ENCODE measurements at regions not wholly inside any gene's neighbourhood (a gene's known extent, or its start where the extent isn't known, plus 50 kb on each side); places are given as distances from the start of the nearest gene placed in this dataset.

GRCh38 chr1:242876030-242876429, 351.5 kb upstream of the PLD5 start:
- no peaks in the 10 kb centered on the region for H3K4me1 ChIP-seq (ENCODE audit: control insufficient read depth, extremely low read depth, insufficient read depth, low read length)
- no peak overlapping the region for H2AFZ ChIP-seq (ENCODE audit: control insufficient read depth, low read length)
- H3K36me3 ChIP-seq (ENCODE audit: control insufficient read depth in 2 of 2, extremely low read depth in 1 of 2, insufficient read depth in 2 of 2, low read length in 2 of 2) = no peaks in the 10 kb centered on the region
- no peak overlapping the region for H3K9ac ChIP-seq (ENCODE audit: control insufficient read depth, extremely low read depth, insufficient read depth, low read length)
- no peak overlapping the region for H3K4me2 ChIP-seq (ENCODE audit: control insufficient read depth, extremely low read depth, insufficient read depth, low read depth, low read length)
- H3K9me1 ChIP-seq (ENCODE audit: control insufficient read depth, extremely low read depth, insufficient read depth, low read length) = no peaks in the 10 kb centered on the region
- dilution Hi-C loops (cut with MboI; ENCODE audit: extremely low pct_ligation_motif_present, low sequenced_read_pairs) = no loop called here
- H4K20me1 ChIP-seq (ENCODE audit: control insufficient read depth, extremely low read depth, insufficient read depth, low read length) = no peaks in the 10 kb centered on the region
- no peak overlapping the region for H3K27ac ChIP-seq (ENCODE audit: control insufficient read depth, insufficient read depth, low read length)
- TF ChIP-seq CTCF (optimal IDR thresholded peaks at IDR 0.05 in 1 of 3, IDR thresholded peaks at IDR 0.05 in 1 of 3, conservative IDR thresholded peaks at IDR 0.05 in 1 of 3; ENCODE audit: extremely low read depth in 1 of 3, insufficient read depth in 2 of 3, low read length in 3 of 3) (no peak), EZH2 (IDR thresholded peaks at IDR 0.05; ENCODE audit: low read length) (no peak)
- H3K27me3 ChIP-seq (ENCODE audit: control insufficient read depth, extremely low read depth, insufficient read depth, low read length) = no peaks in the 10 kb centered on the region
- DNase-seq (ENCODE audit: low read depth, low spot score) (no peak), FAIRE-seq (no peak)
- no peaks in the 10 kb centered on the region for H3K79me2 ChIP-seq (ENCODE audit: control insufficient read depth, insufficient read depth, low read length)
- H3K4me3 ChIP-seq (ENCODE audit: control insufficient read depth in 2 of 3, extremely low read depth in 1 of 3, insufficient read depth in 2 of 3, low read depth in 1 of 3, low read length in 3 of 3) = no peak overlapping the region
- no peaks in the 10 kb centered on the region for H3K9me3 ChIP-seq (ENCODE audit: control insufficient read depth, low read depth, low read length)

GRCh38 chr1:242873661-242874060, 349.2 kb upstream of the PLD5 start:
- Histone ChIP-seq H4K20me1 (ENCODE audit: control insufficient read depth, extremely low read depth, insufficient read depth, low read length) (no peaks in the 10 kb centered on the region), H3K9me3 (ENCODE audit: control insufficient read depth, low read depth, low read length) (no peaks in the 10 kb centered on the region), H3K4me1 (ENCODE audit: control insufficient read depth, extremely low read depth, insufficient read depth, low read length) (no peaks in the 10 kb centered on the region), H3K27ac (ENCODE audit: control insufficient read depth, insufficient read depth, low read length) (no peak overlapping the region), H3K4me3 (ENCODE audit: control insufficient read depth in 2 of 3, extremely low read depth in 1 of 3, insufficient read depth in 2 of 3, low read depth in 1 of 3, low read length in 3 of 3) (no peak overlapping the region), H3K9me1 (ENCODE audit: control insufficient read depth, extremely low read depth, insufficient read depth, low read length) (no peaks in the 10 kb centered on the region), H3K9ac (ENCODE audit: control insufficient read depth, extremely low read depth, insufficient read depth, low read length) (no peak overlapping the region), H2AFZ (ENCODE audit: control insufficient read depth, low read length) (no peak overlapping the region), H3K4me2 (ENCODE audit: control insufficient read depth, extremely low read depth, insufficient read depth, low read depth, low read length) (no peak overlapping the region), H3K36me3 (ENCODE audit: control insufficient read depth in 2 of 2, extremely low read depth in 1 of 2, insufficient read depth in 2 of 2, low read length in 2 of 2) (no peaks in the 10 kb centered on the region), H3K79me2 (ENCODE audit: control insufficient read depth, insufficient read depth, low read length) (no peaks in the 10 kb centered on the region), H3K27me3 (ENCODE audit: control insufficient read depth, extremely low read depth, insufficient read depth, low read length) (no peaks in the 10 kb centered on the region)
- no peak for FAIRE-seq
- dilution Hi-C loops (cut with MboI; ENCODE audit: extremely low pct_ligation_motif_present, low sequenced_read_pairs) = no loop called here
- TF ChIP-seq CTCF (optimal IDR thresholded peaks at IDR 0.05 in 1 of 3, IDR thresholded peaks at IDR 0.05 in 1 of 3, conservative IDR thresholded peaks at IDR 0.05 in 1 of 3; ENCODE audit: extremely low read depth in 1 of 3, insufficient read depth in 2 of 3, low read length in 3 of 3) (no peak), EZH2 (IDR thresholded peaks at IDR 0.05; ENCODE audit: low read length) (no peak)
- no peak for DNase-seq (ENCODE audit: low read depth, low spot score)

Data from keratinocyte (primary cell).